ENCODE measurements at regions not wholly inside any gene's neighbourhood (a gene's known extent, or its start where the extent isn't known, plus 50 kb on each side); places are given as distances from the start of the nearest gene placed in this dataset.

GRCh38 chr4:55284331-55284730, 61.7 kb upstream of the SRD5A3 start:
- ChIA-PET CTCF (no interaction called here), POLR2A (interaction anchor here (0.6 kb wide), 1 partner anchor 284 kb away, joined by 4 read pairs; no protein-coding TSS in a partner anchor)
- Mint-ChIP-seq H3K9me3 (ENCODE audit: insufficient read depth) (peaks cover 16% of the 10 kb centered on the region), H3K27ac (no peak overlapping the region), H3K27me3 (ENCODE audit: low read depth) (no peaks in the 10 kb centered on the region), H3K4me1 (ENCODE audit: low read depth) (no peaks in the 10 kb centered on the region), H3K36me3 (ENCODE audit: low read depth) (peaks cover 4% of the 10 kb centered on the region), H3K4me3 (no peak overlapping the region)
- DNase-seq (no peak), ATAC-seq (no peak)

- Mint-ChIP-seq H3K27ac (no peak overlapping the region), H3K36me3 (ENCODE audit: low read depth) (no peaks in the 10 kb centered on the region), H3K27me3 (ENCODE audit: low read depth) (no peaks in the 10 kb centered on the region), H3K4me1 (ENCODE audit: low read depth) (no peaks in the 10 kb centered on the region), H3K4me3 (no peak overlapping the region), H3K9me3 (ENCODE audit: insufficient read depth) (no peaks in the 10 kb centered on the region)
- no peak for DNase-seq
- CTCF ChIA-PET: interaction anchor here (1.0 kb wide), 1 partner anchor 21 kb away, joined by 3 read pairs; no protein-coding TSS in a partner anchor
- no peak for ATAC-seq
- POLR2A ChIA-PET: no interaction called here
These were observed 54.8 kb upstream of the SRD5A3 start for GRCh38 chr4:55291227-55291640.

- ChIA-PET POLR2A (no interaction called here), CTCF (no interaction called here)
- Mint-ChIP-seq H3K36me3 (ENCODE audit: low read depth) (no peaks in the 10 kb centered on the region), H3K27me3 (ENCODE audit: low read depth) (no peaks in the 10 kb centered on the region), H3K4me3 (no peak overlapping the region), H3K9me3 (ENCODE audit: insufficient read depth) (no peaks in the 10 kb centered on the region), H3K27ac (no peak overlapping the region), H3K4me1 (ENCODE audit: low read depth) (peaks cover 2% of the 10 kb centered on the region)
- no peak for ATAC-seq
- DNase-seq: no peak
These were observed 49.9 kb upstream of the SRD5A3 start for GRCh38 chr4:55296096-55296495.
